Activated naive CD8-positive, alpha-beta T cell treated with anti-CD3 and anti-CD28 coated beads, Interleukin-2, amount 50 U/mL, for 16 hours (primary cell): ENCODE measurements at regions not wholly inside any gene's neighbourhood (a gene's known extent, or its start where the extent isn't known, plus 50 kb on each side); places are given as distances from the start of the nearest gene placed in this dataset.

Experiments used
- DNase-seq: peaks from one replicate; pipeline ENCODE4 v3.0.0-alpha.2; 2020; ENCODE audit warnings: low read depth, low spot score

DNA sequence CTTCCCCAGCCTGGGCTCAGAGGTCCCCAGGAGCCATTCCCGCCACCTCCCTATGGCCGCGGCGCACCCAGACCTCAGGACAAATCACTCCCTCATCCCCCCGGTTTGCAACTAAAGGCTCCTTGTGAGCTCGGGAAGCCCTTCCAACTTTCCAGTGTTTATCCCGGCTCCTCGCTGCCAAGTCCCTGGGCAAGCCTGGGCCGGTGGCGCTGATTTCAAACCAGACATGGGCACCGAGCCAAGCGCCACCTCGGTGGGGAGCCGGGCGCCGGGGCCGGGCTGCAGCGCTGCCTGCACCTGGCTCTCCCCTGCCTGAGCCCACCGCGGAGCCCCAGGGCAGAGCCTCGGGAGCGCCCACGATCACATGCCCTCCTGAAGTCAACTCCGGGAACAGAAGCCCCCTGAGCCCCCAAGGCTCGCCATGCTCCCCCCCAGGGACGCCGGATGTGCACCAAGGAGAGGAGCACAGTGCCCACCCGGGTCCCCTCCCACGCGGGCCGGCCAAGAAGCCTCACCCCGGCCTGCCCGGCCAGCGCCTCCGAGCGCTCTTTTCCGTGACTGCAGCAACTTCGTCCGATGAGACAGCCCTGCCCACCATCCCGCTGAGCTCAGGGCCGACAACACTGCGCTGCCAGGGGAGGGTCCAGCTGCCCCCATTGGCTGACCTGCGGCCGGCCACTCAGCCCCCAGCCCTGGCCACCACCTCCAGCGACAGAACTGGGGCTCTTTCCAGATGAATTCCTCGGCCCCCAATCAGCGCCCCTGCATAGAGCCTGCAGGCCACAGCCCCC, 50.0 kb downstream of the NCOR2 start:
- DNase-seq, result no peak

DNA sequence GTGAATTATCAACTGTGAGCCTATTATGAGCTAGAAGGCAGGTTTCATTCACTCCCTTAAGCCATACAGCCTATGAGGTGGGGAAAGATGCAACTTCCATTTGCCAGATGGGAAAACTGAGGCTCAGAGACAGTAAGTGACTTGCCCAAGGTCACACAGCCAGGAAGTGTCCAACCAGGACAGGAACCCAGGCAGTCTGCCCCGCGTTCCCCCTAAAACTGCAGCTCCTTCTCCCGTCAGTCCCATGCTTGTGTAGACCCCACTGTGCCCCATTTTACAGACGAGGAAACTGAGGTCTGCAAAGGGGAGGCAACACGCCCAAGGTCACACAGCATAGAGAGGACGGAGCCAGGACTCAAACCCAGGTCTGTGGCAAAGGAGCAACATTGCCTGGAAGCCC, 50.6 kb downstream of the NCOR2 start:
- no peak for DNase-seq

DNA sequence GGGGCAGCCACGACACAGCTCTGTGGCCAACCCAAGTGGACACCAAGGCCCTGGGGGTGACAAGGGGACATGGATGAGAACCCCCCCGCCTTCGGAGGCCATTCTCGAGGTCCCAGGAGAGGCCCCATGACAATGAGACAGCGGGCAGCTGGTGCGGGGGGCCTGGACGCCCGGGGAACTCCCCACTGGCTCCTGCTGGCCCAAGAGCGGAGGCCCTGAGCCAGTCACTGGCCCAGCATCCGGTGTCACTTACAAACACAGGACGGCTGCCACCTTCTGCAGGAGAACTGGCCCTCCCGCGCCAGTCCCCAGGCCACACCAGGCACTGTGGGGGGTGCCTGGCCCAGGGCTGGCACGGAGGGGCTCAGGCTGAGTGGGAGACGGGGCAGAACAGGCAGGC, 51.4 kb downstream of the NCOR2 start:
- no peak for DNase-seq

DNA sequence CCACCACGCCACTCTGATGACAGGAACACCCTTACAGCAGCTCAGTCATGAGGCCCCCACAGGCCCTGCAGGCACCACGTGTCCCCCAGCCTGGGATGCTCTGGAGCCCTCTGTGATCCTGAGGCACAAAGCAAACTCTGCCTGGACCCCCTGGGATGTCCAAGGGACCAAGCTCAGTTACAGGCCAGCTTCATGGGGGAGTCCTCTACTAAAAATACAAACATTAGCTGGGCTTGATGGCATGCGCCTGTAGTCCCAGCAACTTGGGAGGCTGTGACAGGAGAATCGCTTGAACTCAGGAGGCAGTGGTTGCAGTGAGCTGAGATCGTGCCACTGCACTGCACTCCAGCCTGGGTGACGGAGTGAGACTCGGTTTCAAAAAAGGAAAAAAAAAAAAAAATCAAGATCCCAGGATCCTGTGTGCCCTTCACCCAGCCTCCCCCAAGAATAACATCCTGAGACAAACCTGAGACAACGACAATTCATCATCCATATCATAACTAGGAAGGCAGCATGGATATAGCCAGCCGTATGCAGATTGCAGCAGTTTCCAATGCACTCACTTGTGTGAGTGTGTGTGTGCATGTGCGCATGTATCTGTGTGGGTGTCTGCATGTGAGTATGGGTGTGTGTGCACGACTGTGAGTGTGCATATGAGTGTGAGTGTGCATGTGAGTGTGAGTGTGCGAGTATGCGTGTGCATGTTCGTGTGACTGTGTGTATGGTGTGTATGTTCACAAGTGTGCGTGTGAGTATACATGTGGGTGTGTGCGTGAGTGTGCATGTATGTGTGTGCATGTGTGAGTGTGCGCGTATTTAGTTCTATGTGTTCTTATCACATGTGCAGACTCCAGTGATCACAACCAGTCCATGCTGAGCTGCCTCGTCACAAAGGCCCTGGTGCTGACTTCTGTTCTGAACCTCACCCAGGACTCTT, 52.1 kb downstream of the NCOR2 start:
- DNase-seq, result no peak

DNA sequence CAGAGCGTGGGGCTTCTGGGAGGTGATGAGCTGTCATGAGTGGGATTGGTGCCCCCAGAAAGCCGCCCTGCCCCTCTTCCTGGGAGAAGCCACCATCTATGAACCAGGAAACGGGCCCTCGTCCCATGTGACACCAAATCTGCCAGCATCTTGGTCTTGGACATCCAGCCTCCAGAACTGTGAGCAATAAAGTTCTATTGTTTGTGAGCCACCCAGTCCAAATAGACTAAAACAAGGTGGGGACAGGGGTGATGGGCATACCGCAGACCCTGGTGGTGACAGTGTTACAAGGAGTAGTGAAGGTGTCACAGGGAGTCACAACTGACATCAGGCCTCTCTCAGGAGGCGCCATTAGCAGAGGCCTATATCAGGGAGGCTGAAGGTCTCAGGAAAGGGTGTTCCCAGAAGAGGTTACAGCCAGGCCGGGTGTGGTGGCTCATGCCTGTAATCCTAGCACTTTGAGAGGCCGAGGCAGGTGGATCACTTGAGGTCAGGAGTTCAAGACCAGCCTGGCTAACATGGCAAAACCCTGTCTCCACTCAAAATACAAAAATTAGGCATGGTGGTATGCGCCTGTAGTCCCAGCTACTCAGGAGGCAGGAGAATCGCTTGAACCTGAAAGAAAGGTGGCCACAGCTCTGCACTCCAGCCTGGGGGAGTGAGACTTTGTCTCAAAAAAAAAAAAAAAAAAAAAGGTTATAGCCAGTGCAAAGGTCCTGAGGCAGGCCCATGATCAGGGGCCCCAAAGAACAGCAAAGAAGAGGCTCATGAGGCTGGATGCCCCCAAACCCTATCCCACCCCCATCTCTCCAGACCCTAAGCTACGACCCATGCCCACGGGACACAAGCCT, 53.0 kb downstream of the NCOR2 start:
- no peak for DNase-seq

DNA sequence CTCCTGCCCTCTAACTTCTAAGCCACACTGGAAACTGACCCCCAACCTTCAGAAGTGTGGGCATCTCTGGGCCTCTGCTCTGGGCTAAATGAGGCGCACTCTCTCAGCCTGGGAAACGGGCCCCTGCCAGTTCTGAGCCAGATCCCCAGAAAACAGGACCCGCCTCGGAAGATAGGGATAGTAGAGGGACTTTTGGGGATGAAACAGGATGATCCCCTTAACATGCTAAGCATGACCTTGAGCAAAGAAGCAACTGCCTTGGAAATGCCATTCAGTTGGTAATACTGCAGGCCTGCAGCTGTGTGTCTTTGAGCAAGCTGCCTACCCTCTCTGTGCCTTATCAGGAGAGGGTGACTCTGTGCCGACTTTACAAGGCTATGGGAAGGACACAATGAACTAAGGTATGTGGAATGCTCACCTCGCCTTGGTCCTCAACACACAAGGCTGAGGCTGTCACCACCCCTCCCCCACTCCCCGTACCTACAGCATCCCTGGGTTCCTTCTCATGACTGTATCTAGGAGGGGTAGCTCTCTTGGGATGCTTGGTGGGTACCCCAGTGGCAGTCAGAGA, 54.0 kb downstream of the NCOR2 start:
- no peak for DNase-seq

DNA sequence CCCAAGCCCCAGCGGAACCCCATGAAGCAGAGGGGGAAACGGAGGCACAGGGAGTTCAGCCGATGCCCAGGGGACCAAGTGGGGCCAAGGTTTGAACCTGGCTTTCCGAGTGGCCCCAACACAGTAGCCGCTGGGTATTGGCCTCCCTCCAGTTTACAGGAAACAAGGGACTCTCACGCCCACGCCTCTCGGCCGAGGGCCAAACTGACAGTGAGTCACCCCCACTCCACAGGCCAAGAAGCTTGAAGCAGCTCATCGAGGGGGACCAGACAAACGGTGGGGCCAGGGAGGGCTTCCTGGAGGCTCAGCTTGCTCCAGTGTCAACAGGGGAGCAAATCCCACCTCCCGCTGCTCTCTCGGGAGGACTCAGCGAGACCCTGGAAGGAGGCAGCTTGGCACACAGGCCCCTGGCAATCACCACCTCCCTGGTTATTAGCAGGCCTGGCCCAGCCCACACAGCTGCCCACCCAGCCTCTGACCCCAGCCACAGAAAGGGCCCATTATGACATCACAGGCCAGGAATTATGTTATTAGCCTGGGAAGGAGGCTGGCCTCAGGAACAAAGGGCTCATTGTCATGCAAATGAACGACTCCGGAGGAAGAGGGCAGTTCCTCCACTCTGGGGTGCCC, 54.6 kb downstream of the NCOR2 start:
- no peak for DNase-seq

DNA sequence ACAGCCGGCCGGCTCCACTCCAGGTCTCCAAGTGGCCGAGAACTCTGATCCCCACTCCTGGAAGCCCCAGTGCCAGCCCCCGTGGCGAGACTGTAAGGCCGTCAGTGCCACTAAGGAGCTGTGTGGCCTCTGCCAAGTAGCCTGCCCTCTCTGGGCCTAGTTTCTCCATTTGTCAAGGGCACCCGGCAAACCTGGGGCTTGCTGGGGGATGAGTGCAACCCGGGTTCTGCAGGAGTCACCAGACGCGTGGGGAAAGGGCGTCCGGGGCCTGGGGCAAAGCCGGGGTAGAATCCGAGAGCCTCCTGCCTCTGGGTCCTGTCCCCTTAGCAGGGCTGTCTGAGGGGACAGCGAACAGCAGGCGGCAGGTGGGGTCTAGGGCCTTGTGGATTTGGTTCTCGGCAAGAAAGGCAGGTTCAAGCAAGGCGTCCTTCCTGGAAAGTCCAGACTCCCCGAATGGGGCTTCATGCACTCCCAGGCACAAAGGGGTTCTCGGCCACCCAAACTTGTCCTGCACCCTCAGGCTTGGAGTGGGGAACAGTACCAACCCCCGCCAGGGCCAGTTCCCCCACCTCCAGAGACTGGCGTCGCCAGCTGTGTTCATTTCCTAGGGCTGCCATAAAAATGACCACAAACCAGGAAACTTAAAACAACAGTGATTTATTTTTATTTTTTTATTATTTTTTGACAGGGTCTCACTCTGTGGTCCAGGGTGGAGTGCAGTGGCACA, 56.0 kb downstream of the NCOR2 start:
- DNase-seq, result no peak

DNA sequence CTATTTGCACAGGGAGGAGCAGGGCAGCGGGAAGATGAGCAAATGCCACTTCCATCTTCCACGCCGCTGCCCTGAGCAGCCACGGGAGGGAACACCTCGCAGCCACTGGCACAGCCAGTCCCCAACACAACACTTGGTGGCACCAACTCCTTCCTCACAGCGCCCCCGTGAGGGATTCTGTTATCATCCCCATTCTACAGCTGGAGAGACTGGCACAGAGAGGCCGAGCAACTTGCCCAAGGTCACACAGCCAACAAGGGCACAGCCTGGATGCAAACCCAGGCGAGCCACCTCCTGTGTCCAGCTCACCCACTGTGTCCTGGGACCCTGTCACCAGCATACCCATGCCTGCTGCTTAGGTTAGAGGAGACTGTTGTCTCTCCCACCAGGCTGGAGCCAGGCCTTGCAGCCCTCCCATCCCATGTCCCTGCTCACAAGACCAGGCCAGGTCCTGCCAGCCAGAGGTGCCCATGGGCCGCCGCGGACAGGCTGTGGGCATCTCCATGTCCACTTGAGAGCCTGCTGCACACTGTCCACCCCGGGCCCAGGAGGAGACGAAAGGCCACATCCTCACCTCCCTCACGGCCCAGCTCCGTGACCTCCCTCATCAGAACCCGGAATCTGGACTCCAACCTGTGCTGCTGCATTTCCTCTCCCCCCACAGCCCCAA, 57.0 kb downstream of the NCOR2 start:
- no peak for DNase-seq

DNA sequence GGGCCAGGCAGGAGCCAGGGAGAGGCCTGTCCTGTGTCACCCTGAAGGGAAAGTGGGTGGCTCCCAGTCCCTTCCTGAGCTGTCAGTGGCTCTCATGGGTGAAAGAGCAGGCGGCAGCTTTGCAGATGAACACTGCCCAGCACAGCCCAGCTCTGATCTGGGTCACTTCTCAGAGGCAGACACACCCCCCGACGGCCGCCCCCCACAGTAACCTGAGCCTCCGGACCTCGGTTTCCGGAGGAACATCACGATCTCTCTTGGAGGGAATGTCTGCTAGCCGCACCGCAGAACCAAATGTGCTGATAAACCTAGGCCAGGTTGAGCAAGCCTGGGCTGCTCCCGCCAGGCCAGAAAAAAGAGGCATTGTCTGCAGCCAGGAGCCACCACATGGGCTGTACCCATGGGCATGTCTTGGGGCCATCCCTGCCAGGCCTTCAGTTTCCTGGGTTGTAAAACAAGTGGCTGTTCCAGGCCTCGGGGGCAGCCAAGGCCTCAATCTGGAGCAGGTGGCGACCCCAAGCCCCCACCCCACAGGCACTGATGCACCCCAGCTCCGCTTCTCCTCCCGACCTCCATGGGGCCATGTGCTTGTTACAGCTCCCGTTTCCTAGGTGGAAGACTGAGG, 57.6 kb downstream of the NCOR2 start:
- no peak for DNase-seq

DNA sequence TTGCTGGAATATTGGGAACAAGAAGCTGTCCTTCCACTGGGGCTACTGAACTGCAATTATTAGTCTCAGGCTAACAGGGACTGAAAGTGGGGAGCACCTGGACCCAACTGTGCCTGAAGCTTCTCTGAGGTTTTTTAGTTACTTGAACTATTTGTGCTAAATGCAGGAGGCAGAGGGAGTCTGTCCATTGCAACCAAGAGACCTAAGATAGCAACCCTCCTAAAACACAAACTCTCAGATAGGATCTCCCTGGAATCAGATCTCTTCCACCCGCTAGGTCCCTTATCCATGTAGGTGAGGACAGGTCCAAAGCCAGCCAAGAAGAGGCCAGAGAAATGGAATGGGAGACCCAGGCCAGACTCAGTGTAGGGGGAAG, 58.1 kb downstream of the NCOR2 start:
- no peak for DNase-seq

DNA sequence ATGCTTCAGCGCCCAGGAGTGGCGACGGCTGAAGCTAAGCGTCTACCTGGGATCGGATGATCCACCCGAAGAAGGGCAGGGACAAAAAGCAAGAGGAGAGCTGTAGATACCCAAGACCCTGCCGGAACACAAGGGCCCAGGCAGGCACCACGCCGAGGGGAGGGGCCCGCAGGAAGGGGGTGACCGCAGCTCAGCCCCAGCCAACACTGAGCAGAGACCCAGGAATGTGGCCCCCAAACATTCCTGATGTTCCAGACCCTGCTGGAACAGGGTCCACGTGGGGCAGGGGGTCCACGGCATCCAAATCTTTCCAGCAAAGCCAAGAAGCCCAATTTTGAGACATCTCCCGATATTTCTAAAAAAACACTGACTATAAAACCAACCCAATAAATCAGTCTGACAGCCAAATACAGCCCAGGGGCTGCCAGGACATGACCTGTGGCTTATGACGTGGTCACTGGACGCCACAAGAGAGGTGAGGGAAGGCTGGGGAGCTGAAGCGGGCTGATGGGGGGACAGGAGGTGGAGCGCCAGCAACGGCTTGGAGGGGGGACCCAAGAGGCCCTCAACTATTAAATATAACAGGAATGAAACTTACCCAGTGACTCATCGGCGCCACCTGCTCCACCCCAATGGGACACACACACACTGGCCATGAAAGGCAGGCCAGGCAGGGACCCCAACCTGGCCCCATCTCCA, 58.9 kb downstream of the NCOR2 start:
- no peak for DNase-seq

DNA sequence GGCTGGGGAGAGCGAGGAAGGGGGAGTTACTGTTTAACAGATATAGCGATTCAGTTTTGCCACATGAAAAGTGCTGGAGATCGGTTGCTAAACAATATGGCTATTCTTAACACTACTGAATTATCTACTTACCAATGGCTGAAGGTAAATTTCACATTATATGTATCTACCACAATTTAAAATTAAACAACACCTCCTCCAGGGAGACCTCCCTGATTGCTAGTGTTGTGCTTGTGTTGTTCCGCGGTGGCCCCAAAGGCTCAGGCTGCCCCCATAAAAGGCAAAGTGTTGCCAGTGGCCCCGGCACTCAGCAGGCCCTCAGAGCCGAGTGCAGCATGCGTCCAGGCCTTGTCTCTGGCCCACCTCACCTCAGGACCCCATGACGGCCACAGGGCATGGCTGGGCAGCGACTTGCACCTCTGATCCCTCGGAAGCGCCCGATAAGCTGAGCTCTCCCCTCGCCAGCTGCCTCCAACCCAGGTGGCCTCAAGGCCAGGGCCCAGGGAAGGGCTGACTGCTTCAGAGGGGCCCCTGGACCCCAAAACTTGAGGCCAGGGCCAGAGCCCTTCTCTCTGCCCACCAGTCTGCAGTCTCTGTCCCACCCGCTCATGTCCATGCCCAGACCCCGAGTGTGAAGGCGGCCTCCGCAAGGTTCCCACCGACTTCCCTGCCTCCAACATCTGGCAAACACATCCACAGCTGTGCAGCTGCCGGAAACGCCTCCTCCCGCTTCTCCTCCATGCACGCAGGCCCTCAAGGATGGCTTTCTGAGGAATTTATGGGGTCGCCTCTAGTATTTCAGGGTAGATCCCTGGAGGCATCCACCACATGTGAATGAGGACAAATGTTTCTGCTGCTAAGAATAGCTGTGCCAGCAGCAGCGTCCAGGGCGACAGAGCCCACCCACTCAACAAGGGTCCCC, 60.0 kb downstream of the NCOR2 start:
- DNase-seq, result no peak

DNA sequence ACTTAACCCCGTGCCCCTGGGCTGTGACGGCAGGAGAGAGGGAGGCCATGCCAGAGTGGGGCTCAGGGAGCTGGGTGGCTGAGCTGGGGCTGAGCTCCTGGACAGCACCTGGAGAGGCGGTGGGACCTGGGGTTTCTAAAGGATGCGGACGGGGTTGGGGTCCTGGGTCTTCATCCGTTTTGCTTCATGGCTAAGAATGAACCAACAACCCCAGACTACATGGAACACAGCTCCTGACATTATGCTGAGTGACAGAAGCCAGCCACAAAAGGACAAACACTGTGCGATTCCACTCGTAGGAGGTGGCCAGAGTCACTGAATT, 60.6 kb downstream of the NCOR2 start:
- no peak for DNase-seq

DNA sequence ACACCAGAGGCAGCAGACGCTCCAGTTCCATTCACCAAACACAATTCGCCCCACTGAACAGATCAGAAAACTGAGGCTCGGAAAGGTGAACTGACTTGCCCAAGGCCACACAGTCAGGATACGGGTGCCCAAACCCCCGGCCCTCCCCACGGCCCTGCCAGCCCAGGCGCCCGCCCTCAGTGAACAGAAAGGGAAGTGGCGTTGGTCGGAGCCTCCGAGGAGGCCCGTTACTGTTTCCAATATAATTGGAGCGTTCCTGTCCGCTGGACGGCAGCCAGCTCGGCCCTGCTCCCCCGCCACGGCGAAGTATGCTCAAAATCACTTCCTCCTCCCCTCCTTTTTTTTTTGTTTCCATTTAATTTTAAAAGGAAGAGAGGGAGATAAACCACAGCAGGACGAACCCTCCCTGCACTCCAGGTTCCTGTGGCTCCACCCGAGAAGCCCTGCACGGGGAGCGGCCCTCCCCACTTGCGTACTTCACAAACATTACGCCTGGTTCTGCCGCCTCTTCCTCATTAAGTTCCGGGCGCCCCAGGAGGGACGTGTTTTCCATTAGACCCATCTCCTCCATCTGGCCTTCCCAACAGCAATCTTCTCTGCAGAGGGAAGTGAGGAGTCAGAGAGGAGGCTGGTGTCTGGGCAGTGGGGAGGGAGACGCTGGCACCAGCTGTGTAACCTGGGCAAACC, 61.1 kb downstream of the NCOR2 start:
- DNase-seq, result no peak

DNA sequence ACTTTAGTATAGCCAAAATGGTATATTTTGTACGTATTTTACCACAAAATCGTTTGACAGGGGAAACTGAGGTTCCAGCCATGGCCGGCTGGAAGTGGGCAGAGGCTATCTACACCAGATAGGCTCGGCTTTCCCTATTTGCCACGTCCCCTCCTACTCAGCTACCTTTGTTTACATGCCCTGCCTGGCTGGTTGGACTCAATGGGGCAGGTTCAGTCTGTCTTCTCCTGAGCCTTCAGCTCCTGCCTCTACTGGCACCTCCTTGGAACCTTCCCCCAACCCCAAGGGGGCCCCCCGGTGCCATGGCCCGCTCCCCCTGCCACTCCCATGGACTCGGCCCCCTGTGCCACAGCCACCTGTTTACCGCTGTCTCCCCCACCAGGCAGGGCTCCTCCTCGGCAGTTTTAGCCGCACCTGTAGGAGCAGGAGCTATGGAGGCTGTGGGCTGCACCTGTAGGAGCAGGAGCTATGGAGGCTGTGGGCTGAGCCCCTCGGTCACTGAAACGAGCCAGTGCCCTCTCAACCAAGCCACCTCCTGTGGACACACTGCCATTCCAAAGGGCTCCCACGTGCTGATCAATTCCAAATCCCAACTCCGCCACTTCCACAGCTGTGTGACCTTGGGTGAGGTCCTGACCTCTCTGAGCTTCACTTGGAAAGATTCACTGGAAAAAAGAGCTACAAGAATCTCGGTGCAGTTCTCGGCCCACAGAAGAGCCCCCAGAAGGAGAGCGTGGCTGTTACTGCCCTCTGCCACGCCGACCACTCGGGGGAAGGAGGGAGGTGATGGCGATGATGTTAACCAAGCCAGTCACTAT, 62.2 kb downstream of the NCOR2 start:
- no peak for DNase-seq
